K562 (cell line): ENCODE measurements at regions not wholly inside any gene's neighbourhood (a gene's known extent, or its start where the extent isn't known, plus 50 kb on each side); places are given as distances from the start of the nearest gene placed in this dataset.

ENCODE experiments used
- AFF1 ChIP-seq, 2 experiments: fragments of 450-650 bp; IDR thresholded peaks; 2 replicates each; pipeline ENCODE4 v1.6.1; 2018; ENCODE audit warnings: mild to moderate bottlenecking in 2 of 2, low read depth in 1 of 2; ENCODE audit not compliant: partially characterized antibody in 2 of 2
- DNMT1 ChIP-seq: fragments of 450-650 bp; IDR thresholded peaks from 2 replicates; pipeline ENCODE4 v1.6.1; 2016; ENCODE audit warnings: antibody characterized with exemption, mild to moderate bottlenecking
- POLR3G ChIP-seq: IDR thresholded peaks from 2 replicates; pipeline ENCODE4 v1.6.1; 2011; ENCODE audit not compliant: insufficient read length, insufficient replicate concordance; ENCODE audit errors: extremely low read depth
- RAD21 ChIP-seq, 2 experiments: fragments of 250-450 bp in 1 of 2; fragments of 450-650 bp in 1 of 2; sonication (Bioruptor Pico) in 1 of 2; formaldehyde crosslinking in 1 of 2; IDR thresholded peaks in 1 of 2; conservative IDR thresholded peaks in 1 of 2; 2 replicates each; pipeline versions ENCODE4 v1.4.0 to v1.8.0; 2020 to 2022; ENCODE audit warnings: mild to moderate bottlenecking in 2 of 2, moderate library complexity in 1 of 2
- ZMIZ1 ChIP-seq, 2 experiments: fragments of 150-350 bp in 1 of 2; IDR thresholded peaks; 2 replicates each; pipeline ENCODE4 v1.6.1; 2012 to 2016; ENCODE audit warnings: low read depth in 2 of 2, low read length in 2 of 2, mild to moderate bottlenecking in 1 of 2, moderate library complexity in 1 of 2

GRCh38 chr12:43282106-43282505 lies 269.9 kb downstream of the ADAMTS20 start (continued):
- TF ChIP-seq ZMIZ1 (IDR thresholded peaks at IDR 0.05; ENCODE audit: low read depth in 2 of 2, low read length in 2 of 2) (no peak), POLR3G (no peak), RAD21 (CRISPR knock-in tag; conservative IDR thresholded peaks at IDR 0.05 in 1 of 2, IDR thresholded peaks at IDR 0.05 in 1 of 2) (peak; percentile 19 to 37; a peak in 3 of 4 replicates), DNMT1 (no peak), AFF1 (IDR thresholded peaks at IDR 0.05; ENCODE audit: low read depth in 1 of 2, partially characterized antibody in 2 of 2) (no peak)
